Mammary epithelial cell (primary cell): ENCODE measurements at regions not wholly inside any gene's neighbourhood (a gene's known extent, or its start where the extent isn't known, plus 50 kb on each side); places are given as distances from the start of the nearest gene placed in this dataset.

Experiments used
- CTCF ChIP-seq, 2 donors: IDR thresholded peaks in 1 of 2; conservative IDR thresholded peaks in 1 of 2; 2 replicates each; pipeline ENCODE4 v1.5.1; 2011 to 2012; ENCODE audit warnings: inconsistent platforms in 2 of 2, low read length in 2 of 2, mild to moderate bottlenecking in 2 of 2, control low read depth in 1 of 2, low read depth in 1 of 2; ENCODE audit not compliant: insufficient read depth in 1 of 2; ENCODE audit errors: extremely low read depth in 1 of 2
- EZH2 ChIP-seq: IDR thresholded peaks from 2 replicates; pipeline ENCODE4 v1.6.1; 2012; ENCODE audit warnings: low read length, inconsistent platforms, borderline replicate concordance

- TF ChIP-seq CTCF (conservative IDR thresholded peaks at IDR 0.05 in 1 of 2, IDR thresholded peaks at IDR 0.05 in 1 of 2; ENCODE audit: extremely low read depth in 1 of 2, insufficient read depth in 1 of 2, low read depth in 1 of 2, low read length in 2 of 2) (no peak), EZH2 (no peak)
Observed at GRCh38 chr2:198928026-198928425, 529.7 kb downstream of the SATB2 start.
